Heart right ventricle (tissue), 16 donors: ENCODE measurements at regions not wholly inside any gene's neighbourhood (a gene's known extent, or its start where the extent isn't known, plus 50 kb on each side); places are given as distances from the start of the nearest gene placed in this dataset.
"Not testable (repeated sequence)": the region's sequence is repeated elsewhere in the genome, so short reads cannot be mapped to it uniquely, and the experiment has no call there.

ENCODE experiments used
- ATAC-seq, 8 donors: fragments of 200-7000 bp; cut with Tn5 transposase; one replicate each; pipeline ENCODE4 v1.9.1; 2020; ENCODE audit warnings: mild to moderate bottlenecking in 8 of 8, moderate library complexity in 8 of 8, moderate number of reproducible peaks in 1 of 8
- DNase-seq, 2 donors: peaks; one replicate each; pipeline ENCODE4 v3.0.0-alpha.2; 2020
- H3K27ac ChIP-seq, 10 donors: fragments of 200-600 bp; sonication (generic) in 2 of 10; one replicate each; pipeline versions ENCODE4 v1.5.0 to v1.8.0; 2020 to 2022; ENCODE audit warnings: mild to moderate bottlenecking in 3 of 10
- H3K27me3 ChIP-seq, 7 donors: fragments of 200-600 bp; one replicate each; pipeline ENCODE4 v1.8.0; 2021 to 2022; ENCODE audit warnings: mild to moderate bottlenecking in 2 of 7
- H3K36me3 ChIP-seq, 9 donors: fragments of 200-600 bp; sonication (generic) in 1 of 9; one replicate each; pipeline versions ENCODE4 v1.5.0 to v1.8.0; 2020 to 2022; ENCODE audit warnings: mild to moderate bottlenecking in 2 of 9
- H3K4me1 ChIP-seq, 9 donors: fragments of 200-600 bp; sonication (generic) in 1 of 9; one replicate each; pipeline versions ENCODE4 v1.5.0 to v1.8.0; 2020 to 2022; ENCODE audit warnings: mild to moderate bottlenecking in 4 of 9
- H3K4me3 ChIP-seq, 10 donors: fragments of 200-600 bp; sonication (generic) in 2 of 10; one replicate each; pipeline versions ENCODE4 v1.5.0 to v1.8.0; 2020 to 2022; ENCODE audit warnings: mild to moderate bottlenecking in 7 of 10, moderate library complexity in 2 of 10
- H3K9me3 ChIP-seq, 11 donors: fragments of 200-600 bp in 10 of 11; sonication (generic) in 2 of 11; one replicate each; pipeline versions ENCODE4 v1.5.0 to v1.8.0; 2013 to 2022; ENCODE audit warnings: mild to moderate bottlenecking in 2 of 11, control low read depth in 1 of 11, moderate library complexity in 1 of 11
- CTCF ChIP-seq, 9 donors: fragments of 200-600 bp; sonication (generic) in 2 of 9; IDR thresholded peaks; one replicate each; pipeline versions ENCODE4 v1.5.0 to v1.8.0; 2021 to 2022; ENCODE audit warnings: antibody characterized with exemption in 9 of 9, mild to moderate bottlenecking in 5 of 9, moderate library complexity in 1 of 9
- WGBS, 2 donors: extraction: QIAGEN DNeasy Blood & Tissue Kit; methylation state at CpG; one replicate each; pipeline ENCODE4 v1.1.7; 2013; ENCODE audit warnings: inconsistent platforms in 1 of 2; 5-methylcytosine and 5-hydroxymethylcytosine counted together
- intact Hi-C, 10 donors: fragments of 100-400 bp; cut with DNase I; formaldehyde crosslinking; loops; one replicate each; pipeline versions ENCODE4 v1.11.1 to v1.14.2; 2022
- donor health status: Arrhythmogenic right ventricular cardiomyopathy.
- donor health status: ischemic (EF 13 %, LVEDD 7.1; RV severe dilation, severe dysfunction).
- donor health status: healthy with polysubstance abuse.
- donor health status: DM: no; HTN: yes; CAD: no.
- donor health status: DM: no; HTN: no; CAD: no.
- donor health status: ischemic (EF 25% LVEDD 6.9; RV normal size, moderate dysfunction).
- donor health status: ischemic (EF 25% LVEDD 5.7; RV mildly dilated, moderate dysfunction).
- donor health status: healthy.
- donor health status: DM: yes; HTN: yes; CAD: no.
- donor health status: Ischemic cardiomyopathy.
- donor health status: ischemic (EF 35%, LVEDD 5.7; RV mildly dilated, moderate dysfunction).
- donor health status: nonischemic (EF 11% LVEDD 7.7; RV severe dilation, severe dysfunction).
- donor health status: DM: yes; HTN: yes; CAD: no.
- donor health status: PGD.
- donor health status: ischemic (EF 29% LVEDD 5.4; RV normal size, mild dysfunction).
- donor health status: nonischemic (EF 23%, LVEDD 6.1; RV moderate dilation, normal function).

- intact Hi-C loops, result no loop called here
- 43 to 44% methylated on average over 1 of the region's 1 CpG for WGBS, 2 donors
- Histone ChIP-seq H3K36me3 (no peaks in the 10 kb centered on the region), H3K4me1 (no peaks in the 10 kb centered on the region), H3K9me3 (peaks cover 0 to 92% (median 21%) of the 10 kb centered on the region in 11 donors), H3K27ac (no peak overlapping the region), H3K27me3 (no peaks in the 10 kb centered on the region), H3K4me3 (no peak overlapping the region)
- no peak for TF ChIP-seq CTCF (IDR thresholded peaks at IDR 0.05)
- DNase-seq (no peak), ATAC-seq (no peak)
Observed at GRCh38 chr5:150960791-150961396, 56.1 kb upstream of the ZNF300 start.

- intact Hi-C loops, ATAC-seq, H3K27ac ChIP-seq, H3K4me1 ChIP-seq, H3K4me3 ChIP-seq, DNase-seq, H3K27me3 ChIP-seq, H3K36me3 ChIP-seq: not testable (repeated sequence)
- H3K9me3 ChIP-seq, result peaks cover 0 to 97% (median 21%) of the 10 kb centered on the region in 11 donors
Observed at GRCh38 chr5:150960323-150960722, 55.5 kb upstream of the ZNF300 start.
